ENCODE measurements at regions not wholly inside any gene's neighbourhood (a gene's known extent, or its start where the extent isn't known, plus 50 kb on each side); places are given as distances from the start of the nearest gene placed in this dataset.
"Not testable (repeated sequence)": the region's sequence is repeated elsewhere in the genome, so short reads cannot be mapped to it uniquely, and the experiment has no call there.

GRCh38 chr11:10998674-10999073 is 140.8 kb upstream of the ZBED5 start:
- no peak for FAIRE-seq

GRCh38 chr11:10996678-10997077 is 138.8 kb upstream of the ZBED5 start:
- no peak for FAIRE-seq

GRCh38 chr11:10993640-10994039 is 135.8 kb upstream of the ZBED5 start:
- FAIRE-seq: no peak

GRCh38 chr11:10993186-10993585 is 135.3 kb upstream of the ZBED5 start:
- no peak for FAIRE-seq

GRCh38 chr11:10991393-10991792 is 133.5 kb upstream of the ZBED5 start:
- FAIRE-seq: no peak

- FAIRE-seq: no peak
These were observed 132.9 kb upstream of the ZBED5 start for GRCh38 chr11:10990637-10991193.

GRCh38 chr11:10990160-10990559 is 132.3 kb upstream of the ZBED5 start:
- no peak for FAIRE-seq

GRCh38 chr11:10986006-10986405 is 128.2 kb upstream of the ZBED5 start:
- FAIRE-seq: no peak

- FAIRE-seq: no peak
These were observed 126.9 kb upstream of the ZBED5 start for GRCh38 chr11:10984742-10985141.

GRCh38 chr11:10984250-10984649 is 126.4 kb upstream of the ZBED5 start:
- no peak for FAIRE-seq

GRCh38 chr11:10982704-10983510 is 125.1 kb upstream of the ZBED5 start:
- FAIRE-seq: no peak

- FAIRE-seq: no peak
These were observed 121.7 kb upstream of the ZBED5 start for GRCh38 chr11:10979529-10979928.

- FAIRE-seq: no peak
These were observed 120.3 kb upstream of the ZBED5 start for GRCh38 chr11:10978198-10978597.

- FAIRE-seq: no peak
These were observed 117.5 kb upstream of the ZBED5 start for GRCh38 chr11:10975287-10975721.

GRCh38 chr11:10973416-10973815 is 115.6 kb upstream of the ZBED5 start:
- FAIRE-seq: no peak

GRCh38 chr11:10970926-10971325 is 113.1 kb upstream of the ZBED5 start:
- no peak for FAIRE-seq

- no peak for FAIRE-seq
These were observed 111.5 kb upstream of the ZBED5 start for GRCh38 chr11:10969387-10969786.

- not testable (repeated sequence) for FAIRE-seq
These were observed 99.0 kb upstream of the ZBED5 start for GRCh38 chr11:10956884-10957283.

- no peak for FAIRE-seq
These were observed 97.8 kb upstream of the ZBED5 start for GRCh38 chr11:10955616-10956015.

GRCh38 chr11:10954184-10954583 is 96.3 kb upstream of the ZBED5 start:
- no peak for FAIRE-seq

- FAIRE-seq: no peak
These were observed 95.0 kb upstream of the ZBED5 start for GRCh38 chr11:10952872-10953271.

GRCh38 chr11:10947935-10948334 is 90.1 kb upstream of the ZBED5 start:
- not testable (repeated sequence) for FAIRE-seq

GRCh38 chr11:10946072-10946471 is 88.2 kb upstream of the ZBED5 start:
- no peak for FAIRE-seq

- FAIRE-seq: no peak
These were observed 87.3 kb upstream of the ZBED5 start for GRCh38 chr11:10945196-10945595.

- FAIRE-seq: no peak
These were observed 86.1 kb upstream of the ZBED5 start for GRCh38 chr11:10943968-10944367.
